SK-N-MC (cell line): ENCODE measurements at regions not wholly inside any gene's neighbourhood (a gene's known extent, or its start where the extent isn't known, plus 50 kb on each side); places are given as distances from the start of the nearest gene placed in this dataset.

Source experiments
- EZH2 ChIP-seq: fragments of 200-600 bp; sonication (generic); IDR thresholded peaks from one replicate; pipeline ENCODE4 v1.6.1; 2017; ENCODE audit warnings: antibody characterized with exemption
- FOXP2 ChIP-seq: optimal IDR thresholded peaks from 2 replicates; pipeline ENCODE3; 2011; ENCODE audit warnings: mild to moderate bottlenecking, moderate library complexity; ENCODE audit not compliant: insufficient read depth; ENCODE audit errors: extremely low read length, control extremely low read depth
- POLR2AphosphoS5 ChIP-seq: IDR thresholded peaks from 2 replicates; pipeline ENCODE4 v1.6.1; 2012; ENCODE audit warnings: mild to moderate bottlenecking, low read depth, low read length, borderline replicate concordance

GRCh38 chr11:116642481-116642880 lies 130.3 kb downstream of the BUD13 start:
- TF ChIP-seq EZH2 (no peak), POLR2AphosphoS5 (no peak), FOXP2 (no peak)
